K562 (cell line): ENCODE measurements at regions not wholly inside any gene's neighbourhood (a gene's known extent, or its start where the extent isn't known, plus 50 kb on each side); places are given as distances from the start of the nearest gene placed in this dataset.

Experiments used
- MXI1 ChIP-seq: IDR thresholded peaks from 2 replicates; pipeline ENCODE4 v1.6.1; 2011; ENCODE audit warnings: low read depth, mild to moderate bottlenecking, improper control_type of control experiment, low read length
- ZNF609 ChIP-seq: sonication (generic); formaldehyde crosslinking; IDR thresholded peaks from 2 replicates; pipeline ENCODE4 v1.8.1; 2023; ENCODE audit warnings: missing genetic modification reagents, mild to moderate bottlenecking, borderline replicate concordance
- TF ChIP-seq, protein P1 (sequence below): fragments of 200-600 bp; sonication (generic); IDR thresholded peaks from one replicate; pipeline ENCODE4 v1.6.1; 2012; ENCODE audit warnings: mild to moderate bottlenecking, low read depth, low read length, inconsistent platforms

DNA sequence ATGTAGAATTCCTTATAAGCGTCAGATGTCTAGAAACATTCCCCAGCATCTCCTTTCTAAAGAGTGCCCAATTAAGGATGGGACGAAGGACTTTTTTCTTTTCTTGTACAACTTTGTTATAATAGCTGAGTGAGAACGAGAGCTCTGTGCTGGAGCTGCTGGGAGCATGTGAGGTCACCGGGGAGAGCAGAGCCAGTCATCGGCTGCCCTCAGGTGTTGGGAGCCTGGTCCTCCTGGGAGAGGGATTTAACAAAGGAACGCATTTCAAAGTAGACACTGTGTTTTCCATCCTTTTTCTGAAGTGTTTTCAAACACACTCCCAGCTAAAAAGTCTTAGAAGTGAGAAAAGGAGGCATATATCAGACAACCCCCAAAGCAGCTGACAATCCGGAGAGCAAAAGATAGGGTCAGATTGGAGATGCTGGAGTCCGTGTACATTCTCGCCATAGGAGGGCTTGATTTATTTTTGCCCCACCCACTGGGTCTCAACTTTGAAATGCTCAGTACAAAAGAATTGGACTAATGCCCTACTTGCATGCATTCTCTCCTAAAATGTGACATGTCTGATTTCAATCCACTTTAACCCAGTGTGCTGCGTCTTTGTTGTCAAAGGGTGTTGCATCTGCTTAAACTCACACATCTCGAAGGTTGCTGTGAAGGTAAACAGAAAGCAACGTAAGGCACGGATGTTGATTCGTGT is 50.8 kb upstream of the PIWIL1 start (continued):
- TF ChIP-seq, protein P1, sequence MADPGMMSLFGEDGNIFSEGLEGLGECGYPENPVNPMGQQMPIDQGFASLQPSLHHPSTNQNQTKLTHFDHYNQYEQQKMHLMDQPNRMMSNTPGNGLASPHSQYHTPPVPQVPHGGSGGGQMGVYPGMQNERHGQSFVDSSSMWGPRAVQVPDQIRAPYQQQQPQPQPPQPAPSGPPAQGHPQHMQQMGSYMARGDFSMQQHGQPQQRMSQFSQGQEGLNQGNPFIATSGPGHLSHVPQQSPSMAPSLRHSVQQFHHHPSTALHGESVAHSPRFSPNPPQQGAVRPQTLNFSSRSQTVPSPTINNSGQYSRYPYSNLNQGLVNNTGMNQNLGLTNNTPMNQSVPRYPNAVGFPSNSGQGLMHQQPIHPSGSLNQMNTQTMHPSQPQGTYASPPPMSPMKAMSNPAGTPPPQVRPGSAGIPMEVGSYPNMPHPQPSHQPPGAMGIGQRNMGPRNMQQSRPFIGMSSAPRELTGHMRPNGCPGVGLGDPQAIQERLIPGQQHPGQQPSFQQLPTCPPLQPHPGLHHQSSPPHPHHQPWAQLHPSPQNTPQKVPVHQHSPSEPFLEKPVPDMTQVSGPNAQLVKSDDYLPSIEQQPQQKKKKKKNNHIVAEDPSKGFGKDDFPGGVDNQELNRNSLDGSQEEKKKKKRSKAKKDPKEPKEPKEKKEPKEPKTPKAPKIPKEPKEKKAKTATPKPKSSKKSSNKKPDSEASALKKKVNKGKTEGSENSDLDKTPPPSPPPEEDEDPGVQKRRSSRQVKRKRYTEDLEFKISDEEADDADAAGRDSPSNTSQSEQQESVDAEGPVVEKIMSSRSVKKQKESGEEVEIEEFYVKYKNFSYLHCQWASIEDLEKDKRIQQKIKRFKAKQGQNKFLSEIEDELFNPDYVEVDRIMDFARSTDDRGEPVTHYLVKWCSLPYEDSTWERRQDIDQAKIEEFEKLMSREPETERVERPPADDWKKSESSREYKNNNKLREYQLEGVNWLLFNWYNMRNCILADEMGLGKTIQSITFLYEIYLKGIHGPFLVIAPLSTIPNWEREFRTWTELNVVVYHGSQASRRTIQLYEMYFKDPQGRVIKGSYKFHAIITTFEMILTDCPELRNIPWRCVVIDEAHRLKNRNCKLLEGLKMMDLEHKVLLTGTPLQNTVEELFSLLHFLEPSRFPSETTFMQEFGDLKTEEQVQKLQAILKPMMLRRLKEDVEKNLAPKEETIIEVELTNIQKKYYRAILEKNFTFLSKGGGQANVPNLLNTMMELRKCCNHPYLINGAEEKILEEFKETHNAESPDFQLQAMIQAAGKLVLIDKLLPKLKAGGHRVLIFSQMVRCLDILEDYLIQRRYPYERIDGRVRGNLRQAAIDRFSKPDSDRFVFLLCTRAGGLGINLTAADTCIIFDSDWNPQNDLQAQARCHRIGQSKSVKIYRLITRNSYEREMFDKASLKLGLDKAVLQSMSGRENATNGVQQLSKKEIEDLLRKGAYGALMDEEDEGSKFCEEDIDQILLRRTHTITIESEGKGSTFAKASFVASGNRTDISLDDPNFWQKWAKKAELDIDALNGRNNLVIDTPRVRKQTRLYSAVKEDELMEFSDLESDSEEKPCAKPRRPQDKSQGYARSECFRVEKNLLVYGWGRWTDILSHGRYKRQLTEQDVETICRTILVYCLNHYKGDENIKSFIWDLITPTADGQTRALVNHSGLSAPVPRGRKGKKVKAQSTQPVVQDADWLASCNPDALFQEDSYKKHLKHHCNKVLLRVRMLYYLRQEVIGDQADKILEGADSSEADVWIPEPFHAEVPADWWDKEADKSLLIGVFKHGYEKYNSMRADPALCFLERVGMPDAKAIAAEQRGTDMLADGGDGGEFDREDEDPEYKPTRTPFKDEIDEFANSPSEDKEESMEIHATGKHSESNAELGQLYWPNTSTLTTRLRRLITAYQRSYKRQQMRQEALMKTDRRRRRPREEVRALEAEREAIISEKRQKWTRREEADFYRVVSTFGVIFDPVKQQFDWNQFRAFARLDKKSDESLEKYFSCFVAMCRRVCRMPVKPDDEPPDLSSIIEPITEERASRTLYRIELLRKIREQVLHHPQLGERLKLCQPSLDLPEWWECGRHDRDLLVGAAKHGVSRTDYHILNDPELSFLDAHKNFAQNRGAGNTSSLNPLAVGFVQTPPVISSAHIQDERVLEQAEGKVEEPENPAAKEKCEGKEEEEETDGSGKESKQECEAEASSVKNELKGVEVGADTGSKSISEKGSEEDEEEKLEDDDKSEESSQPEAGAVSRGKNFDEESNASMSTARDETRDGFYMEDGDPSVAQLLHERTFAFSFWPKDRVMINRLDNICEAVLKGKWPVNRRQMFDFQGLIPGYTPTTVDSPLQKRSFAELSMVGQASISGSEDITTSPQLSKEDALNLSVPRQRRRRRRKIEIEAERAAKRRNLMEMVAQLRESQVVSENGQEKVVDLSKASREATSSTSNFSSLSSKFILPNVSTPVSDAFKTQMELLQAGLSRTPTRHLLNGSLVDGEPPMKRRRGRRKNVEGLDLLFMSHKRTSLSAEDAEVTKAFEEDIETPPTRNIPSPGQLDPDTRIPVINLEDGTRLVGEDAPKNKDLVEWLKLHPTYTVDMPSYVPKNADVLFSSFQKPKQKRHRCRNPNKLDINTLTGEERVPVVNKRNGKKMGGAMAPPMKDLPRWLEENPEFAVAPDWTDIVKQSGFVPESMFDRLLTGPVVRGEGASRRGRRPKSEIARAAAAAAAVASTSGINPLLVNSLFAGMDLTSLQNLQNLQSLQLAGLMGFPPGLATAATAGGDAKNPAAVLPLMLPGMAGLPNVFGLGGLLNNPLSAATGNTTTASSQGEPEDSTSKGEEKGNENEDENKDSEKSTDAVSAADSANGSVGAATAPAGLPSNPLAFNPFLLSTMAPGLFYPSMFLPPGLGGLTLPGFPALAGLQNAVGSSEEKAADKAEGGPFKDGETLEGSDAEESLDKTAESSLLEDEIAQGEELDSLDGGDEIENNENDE: no peak
- TF ChIP-seq ZNF609 (CRISPR knock-in tag) (no peak), MXI1 (no peak)
